Sigmoid colon (tissue), 3 donors: ENCODE measurements at regions not wholly inside any gene's neighbourhood (a gene's known extent, or its start where the extent isn't known, plus 50 kb on each side); places are given as distances from the start of the nearest gene placed in this dataset.

ENCODE experiments used
- CTCF ChIP-seq, 4 experiments: fragments of 450-650 bp in 3 of 4; fragments of 200-600 bp in 1 of 4; IDR thresholded peaks; one replicate each; pipeline ENCODE4 v1.5.1; 2016 to 2019; ENCODE audit warnings: antibody characterized with exemption in 4 of 4, mild to moderate bottlenecking in 3 of 4, moderate library complexity in 2 of 4
- POLR2A ChIP-seq, 2 donors: fragments of 450-650 bp; IDR thresholded peaks; one replicate each; pipeline ENCODE4 v1.6.1; 2016; ENCODE audit warnings: antibody characterized with exemption in 2 of 2, mild to moderate bottlenecking in 2 of 2, moderate library complexity in 2 of 2

- no peak for TF ChIP-seq CTCF (IDR thresholded peaks at IDR 0.05)
- TF ChIP-seq POLR2A (IDR thresholded peaks at IDR 0.05): no peak
Observed at GRCh38 chr13:64568748-64569147, 2661.4 kb downstream of the PCDH9 start.
